HEK293 (cell line): ENCODE measurements at regions not wholly inside any gene's neighbourhood (a gene's known extent, or its start where the extent isn't known, plus 50 kb on each side); places are given as distances from the start of the nearest gene placed in this dataset.

ENCODE experiments used
- YY1 ChIP-seq: fragments of 450-650 bp; formaldehyde crosslinking; IDR thresholded peaks from 2 replicates; pipeline ENCODE4 v1.5.1; 2018; ENCODE audit warnings: missing biosample characterization, missing genetic modification characterization
- ZNF121 ChIP-seq: fragments of 450-650 bp; formaldehyde crosslinking; IDR thresholded peaks from 2 replicates; pipeline ENCODE4 v1.5.1; 2016; ENCODE audit warnings: missing biosample characterization, missing genetic modification characterization
- ZNF239 ChIP-seq: fragments of 450-650 bp; formaldehyde crosslinking; IDR thresholded peaks from 2 replicates; pipeline ENCODE4 v1.5.1; 2016; ENCODE audit warnings: missing biosample characterization, missing genetic modification characterization
- ZNF433 ChIP-seq: fragments of 450-650 bp; formaldehyde crosslinking; IDR thresholded peaks from 2 replicates; pipeline ENCODE4 v1.5.1; 2016; ENCODE audit warnings: missing biosample characterization, missing genetic modification characterization, low read depth
- ZNF530 ChIP-seq: fragments of 450-650 bp; formaldehyde crosslinking; IDR thresholded peaks from 2 replicates; pipeline ENCODE4 v1.5.1; 2016; ENCODE audit warnings: low read depth, missing biosample characterization, missing genetic modification characterization
- ZNF561 ChIP-seq: fragments of 450-650 bp; IDR thresholded peaks from 2 replicates; pipeline ENCODE4 v1.5.1; 2018; ENCODE audit warnings: missing biosample characterization, missing genetic modification characterization, borderline replicate concordance
- ZNF600 ChIP-seq: fragments of 450-650 bp; formaldehyde crosslinking; IDR thresholded peaks from 2 replicates; pipeline ENCODE4 v1.5.1; 2016; ENCODE audit warnings: missing biosample characterization, missing genetic modification characterization
- TF ChIP-seq, protein P1 (sequence below): IDR thresholded peaks from 2 replicates; pipeline ENCODE4 v1.6.1; 2011; ENCODE audit warnings: mild to moderate bottlenecking, low read depth, low read length, borderline replicate concordance
- TF ChIP-seq, protein P2 (sequence below): fragments of 450-650 bp; formaldehyde crosslinking; IDR thresholded peaks from 2 replicates; pipeline ENCODE4 v1.5.1; 2016; ENCODE audit warnings: missing biosample characterization, missing genetic modification characterization
- TF ChIP-seq, protein P3 (sequence below): fragments of 450-650 bp; formaldehyde crosslinking; IDR thresholded peaks from 2 replicates; pipeline ENCODE4 v1.5.1; 2016; ENCODE audit warnings: missing biosample characterization, missing genetic modification characterization

DNA sequence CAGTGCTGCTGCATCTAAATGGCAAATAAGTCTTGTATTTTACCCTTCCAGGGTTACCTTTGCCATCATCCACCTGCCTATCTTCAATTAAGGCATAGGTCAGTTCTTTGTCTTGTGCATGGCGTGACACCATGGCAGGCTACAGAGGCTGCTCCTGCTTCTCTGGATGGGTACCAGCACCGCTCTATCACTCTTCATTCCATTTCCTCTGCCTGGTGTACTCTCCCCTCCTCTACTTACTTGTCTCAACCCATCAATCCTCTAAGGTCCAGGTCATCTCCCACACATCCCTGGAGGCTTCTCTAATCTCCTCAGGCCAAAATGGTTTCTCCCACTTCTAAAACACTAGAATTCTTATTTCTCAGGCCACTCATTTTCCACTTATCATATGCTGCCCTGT, 257.5 kb downstream of the BARHL2 start:
- TF ChIP-seq ZNF600 (tag by site-specific recombination) (no peak), ZNF530 (tag by site-specific recombination) (no peak), ZNF561 (no peak), ZNF239 (tag by site-specific recombination) (no peak), ZNF121 (tag by site-specific recombination) (no peak), ZNF433 (tag by site-specific recombination) (no peak), YY1 (tag by site-specific recombination) (no peak)
- TF ChIP-seq, protein P1, sequence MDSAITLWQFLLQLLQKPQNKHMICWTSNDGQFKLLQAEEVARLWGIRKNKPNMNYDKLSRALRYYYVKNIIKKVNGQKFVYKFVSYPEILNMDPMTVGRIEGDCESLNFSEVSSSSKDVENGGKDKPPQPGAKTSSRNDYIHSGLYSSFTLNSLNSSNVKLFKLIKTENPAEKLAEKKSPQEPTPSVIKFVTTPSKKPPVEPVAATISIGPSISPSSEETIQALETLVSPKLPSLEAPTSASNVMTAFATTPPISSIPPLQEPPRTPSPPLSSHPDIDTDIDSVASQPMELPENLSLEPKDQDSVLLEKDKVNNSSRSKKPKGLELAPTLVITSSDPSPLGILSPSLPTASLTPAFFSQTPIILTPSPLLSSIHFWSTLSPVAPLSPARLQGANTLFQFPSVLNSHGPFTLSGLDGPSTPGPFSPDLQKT, result no peak
- TF ChIP-seq, protein P2, sequence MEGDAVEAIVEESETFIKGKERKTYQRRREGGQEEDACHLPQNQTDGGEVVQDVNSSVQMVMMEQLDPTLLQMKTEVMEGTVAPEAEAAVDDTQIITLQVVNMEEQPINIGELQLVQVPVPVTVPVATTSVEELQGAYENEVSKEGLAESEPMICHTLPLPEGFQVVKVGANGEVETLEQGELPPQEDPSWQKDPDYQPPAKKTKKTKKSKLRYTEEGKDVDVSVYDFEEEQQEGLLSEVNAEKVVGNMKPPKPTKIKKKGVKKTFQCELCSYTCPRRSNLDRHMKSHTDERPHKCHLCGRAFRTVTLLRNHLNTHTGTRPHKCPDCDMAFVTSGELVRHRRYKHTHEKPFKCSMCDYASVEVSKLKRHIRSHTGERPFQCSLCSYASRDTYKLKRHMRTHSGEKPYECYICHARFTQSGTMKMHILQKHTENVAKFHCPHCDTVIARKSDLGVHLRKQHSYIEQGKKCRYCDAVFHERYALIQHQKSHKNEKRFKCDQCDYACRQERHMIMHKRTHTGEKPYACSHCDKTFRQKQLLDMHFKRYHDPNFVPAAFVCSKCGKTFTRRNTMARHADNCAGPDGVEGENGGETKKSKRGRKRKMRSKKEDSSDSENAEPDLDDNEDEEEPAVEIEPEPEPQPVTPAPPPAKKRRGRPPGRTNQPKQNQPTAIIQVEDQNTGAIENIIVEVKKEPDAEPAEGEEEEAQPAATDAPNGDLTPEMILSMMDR (tag by site-specific recombination), result no peak
- TF ChIP-seq, protein P3, sequence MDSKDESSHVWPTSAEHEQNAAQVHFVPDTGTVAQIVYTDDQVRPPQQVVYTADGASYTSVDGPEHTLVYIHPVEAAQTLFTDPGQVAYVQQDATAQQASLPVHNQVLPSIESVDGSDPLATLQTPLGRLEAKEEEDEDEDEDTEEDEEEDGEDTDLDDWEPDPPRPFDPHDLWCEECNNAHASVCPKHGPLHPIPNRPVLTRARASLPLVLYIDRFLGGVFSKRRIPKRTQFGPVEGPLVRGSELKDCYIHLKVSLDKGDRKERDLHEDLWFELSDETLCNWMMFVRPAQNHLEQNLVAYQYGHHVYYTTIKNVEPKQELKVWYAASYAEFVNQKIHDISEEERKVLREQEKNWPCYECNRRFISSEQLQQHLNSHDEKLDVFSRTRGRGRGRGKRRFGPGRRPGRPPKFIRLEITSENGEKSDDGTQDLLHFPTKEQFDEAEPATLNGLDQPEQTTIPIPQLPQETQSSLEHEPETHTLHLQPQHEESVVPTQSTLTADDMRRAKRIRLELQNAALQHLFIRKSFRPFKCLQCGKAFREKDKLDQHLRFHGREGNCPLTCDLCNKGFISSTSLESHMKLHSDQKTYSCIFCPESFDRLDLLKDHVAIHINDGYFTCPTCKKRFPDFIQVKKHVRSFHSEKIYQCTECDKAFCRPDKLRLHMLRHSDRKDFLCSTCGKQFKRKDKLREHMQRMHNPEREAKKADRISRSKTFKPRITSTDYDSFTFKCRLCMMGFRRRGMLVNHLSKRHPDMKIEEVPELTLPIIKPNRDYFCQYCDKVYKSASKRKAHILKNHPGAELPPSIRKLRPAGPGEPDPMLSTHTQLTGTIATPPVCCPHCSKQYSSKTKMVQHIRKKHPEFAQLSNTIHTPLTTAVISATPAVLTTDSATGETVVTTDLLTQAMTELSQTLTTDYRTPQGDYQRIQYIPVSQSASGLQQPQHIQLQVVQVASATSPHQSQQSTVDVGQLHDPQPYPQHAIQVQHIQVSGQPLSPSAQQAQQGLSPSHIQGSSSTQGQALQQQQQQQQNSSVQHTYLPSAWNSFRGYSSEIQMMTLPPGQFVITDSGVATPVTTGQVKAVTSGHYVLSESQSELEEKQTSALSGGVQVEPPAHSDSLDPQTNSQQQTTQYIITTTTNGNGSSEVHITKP (tag by site-specific recombination), result no peak
